COLO668 (cell line): ENCODE measurements at regions not wholly inside any gene's neighbourhood (a gene's known extent, or its start where the extent isn't known, plus 50 kb on each side); places are given as distances from the start of the nearest gene placed in this dataset.

ENCODE experiments used
- DNase-seq: peaks from one replicate; lab custom pipeline; 2025; ENCODE audit not compliant: unreplicated experiment; lab: John Stamatoyannopoulos, UW

DNA sequence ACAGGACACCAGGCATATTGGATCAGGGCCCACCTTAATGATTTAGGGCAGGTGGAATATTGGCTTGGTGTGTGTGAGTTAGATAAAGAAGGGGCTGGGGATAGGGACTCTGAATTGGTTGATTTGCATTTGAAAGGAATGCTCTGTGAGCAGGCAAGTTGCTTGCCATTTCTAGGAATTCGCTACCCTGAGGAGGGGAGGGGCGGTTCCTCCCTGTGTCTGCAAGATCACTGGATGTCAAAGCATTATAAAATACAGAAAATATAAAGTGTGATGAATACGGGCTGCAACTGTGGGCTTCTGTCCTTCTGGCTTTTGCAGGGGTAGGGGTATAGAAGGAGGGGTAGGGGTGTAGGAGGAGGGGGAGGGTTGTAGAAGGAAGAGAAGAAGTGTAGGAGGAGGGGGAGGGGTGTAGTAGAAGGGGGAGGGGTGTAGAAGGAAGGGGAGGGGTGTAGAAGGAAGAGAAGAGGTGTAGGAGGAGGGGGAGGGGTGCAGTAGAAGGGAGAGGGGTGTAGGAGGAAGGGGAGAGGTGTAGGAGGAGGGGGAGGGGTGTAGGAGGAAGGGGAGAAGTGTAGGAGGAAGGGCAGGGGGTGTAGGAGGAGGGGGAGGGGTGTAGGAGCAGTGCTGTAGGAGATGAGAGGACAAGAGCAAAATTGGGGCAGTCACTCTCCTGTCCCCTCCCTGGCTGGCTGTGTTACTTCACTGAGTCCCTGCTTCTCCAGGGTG is 238.0 kb upstream of the COPS8 start:
- DNase-seq: no peak

- DNase-seq: no peak
These were observed 237.2 kb upstream of the COPS8 start for GRCh38 chr2:236848501-236848900.

DNA sequence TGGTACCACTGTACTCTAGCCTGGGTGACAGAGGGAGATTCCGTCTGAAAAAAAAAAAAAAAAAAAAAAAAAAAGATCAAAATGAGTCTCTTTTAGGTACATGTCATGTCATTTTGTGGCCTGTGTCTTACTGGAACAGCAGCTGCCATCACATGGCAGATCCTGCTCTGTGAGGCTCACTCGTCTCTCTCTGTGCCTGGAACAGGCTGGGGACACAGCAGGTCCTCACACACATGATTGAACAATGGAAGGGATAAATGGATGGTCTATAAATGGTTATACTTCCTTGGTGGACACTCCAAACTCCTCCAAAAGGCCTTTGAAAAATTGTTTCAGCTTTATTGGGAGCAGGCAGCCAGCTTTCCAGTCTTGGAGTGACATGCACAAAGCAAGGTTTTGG is 236.2 kb upstream of the COPS8 start:
- DNase-seq: no peak

- DNase-seq: no peak
These were observed 235.7 kb upstream of the COPS8 start for GRCh38 chr2:236849940-236850339.

GRCh38 chr2:236851187-236851586 is 234.5 kb upstream of the COPS8 start:
- DNase-seq: no peak

DNA sequence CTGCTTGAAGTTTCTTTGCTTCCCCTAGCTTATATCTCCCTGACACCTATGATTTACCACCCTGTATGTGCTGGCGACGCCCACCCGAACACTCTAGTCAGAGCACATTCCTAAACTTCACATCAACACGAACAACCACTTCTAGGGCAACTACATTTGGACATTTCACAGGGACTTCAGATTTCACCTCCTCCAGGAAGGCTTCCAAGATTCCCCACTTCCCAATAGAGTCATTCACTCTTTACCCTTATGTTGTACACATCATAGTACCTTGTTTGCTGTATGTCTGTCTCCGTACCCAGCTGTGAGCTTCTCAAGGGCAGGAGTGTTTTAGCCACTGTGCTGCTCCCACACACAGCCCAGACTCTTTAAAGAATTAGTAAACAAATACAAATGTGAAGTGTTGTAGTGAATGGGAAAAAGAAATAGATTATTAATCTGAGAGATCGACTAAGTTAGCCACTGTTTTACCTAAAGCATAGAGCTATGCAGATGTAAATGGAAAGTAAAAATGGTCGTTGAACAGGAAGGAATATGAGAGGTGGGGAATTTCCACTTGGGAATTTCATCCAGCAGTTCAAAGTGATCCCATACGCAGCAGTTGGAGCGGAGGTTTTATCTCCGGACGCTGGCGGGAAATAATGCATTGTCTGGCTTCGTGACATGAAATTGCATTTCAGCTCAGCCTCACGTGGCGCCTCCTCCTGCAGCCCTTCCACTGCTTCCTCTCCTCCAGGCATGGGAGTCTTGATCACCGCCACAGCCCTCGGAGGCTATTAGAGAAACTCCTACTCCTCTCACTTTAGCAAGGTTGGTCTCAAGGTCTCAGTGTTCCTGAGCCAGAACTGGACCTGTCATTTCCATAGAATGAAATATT is 233.4 kb upstream of the COPS8 start:
- DNase-seq: no peak

DNA sequence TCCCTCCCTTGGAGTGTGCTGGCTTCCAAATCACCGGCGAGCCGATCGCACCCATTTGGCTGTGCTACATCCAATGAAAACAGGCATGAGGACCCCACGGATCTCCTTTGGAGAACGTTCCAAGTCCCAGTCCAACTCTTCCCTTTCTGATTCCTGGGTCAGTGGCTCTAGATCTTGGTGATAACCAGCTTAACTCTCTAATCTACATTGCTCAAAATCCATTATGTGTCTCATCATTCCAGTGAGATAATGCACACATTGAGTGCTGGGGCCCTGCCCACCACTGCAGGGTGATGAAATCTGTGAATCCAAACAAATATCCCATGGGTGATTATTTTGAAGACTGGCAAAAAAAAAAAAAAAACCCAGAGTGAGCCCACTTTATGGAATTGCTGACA is 232.7 kb upstream of the COPS8 start:
- DNase-seq: no peak

GRCh38 chr2:236853585-236854051 is 232.1 kb upstream of the COPS8 start:
- no peak for DNase-seq

- DNase-seq: no peak
These were observed 230.4 kb upstream of the COPS8 start for GRCh38 chr2:236855176-236855865.

GRCh38 chr2:236855866-236856847 is 229.5 kb upstream of the COPS8 start:
- no peak for DNase-seq

- no peak for DNase-seq
These were observed 228.8 kb upstream of the COPS8 start for GRCh38 chr2:236856848-236857235.

GRCh38 chr2:236857246-236857645 is 228.4 kb upstream of the COPS8 start:
- no peak for DNase-seq

DNA sequence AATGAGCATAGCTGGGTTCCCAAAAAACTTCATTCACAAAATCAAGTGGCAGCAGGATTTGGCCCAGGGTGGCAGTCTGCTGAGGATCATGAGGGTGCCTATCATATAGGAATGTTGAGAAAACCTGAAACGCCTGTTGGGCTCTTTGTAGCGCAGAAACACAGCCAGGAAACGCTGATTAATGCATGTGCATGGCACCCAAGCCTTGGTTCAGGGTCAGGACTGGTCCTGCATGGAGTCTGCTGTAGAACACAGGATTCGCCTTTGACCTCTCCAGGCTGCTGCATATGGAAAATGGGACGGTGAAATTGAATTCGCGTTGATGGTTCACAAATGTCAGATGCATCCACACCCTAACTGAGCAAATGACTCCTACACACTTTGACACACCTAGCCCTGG is 227.9 kb upstream of the COPS8 start:
- no peak for DNase-seq

- no peak for DNase-seq
These were observed 227.0 kb upstream of the COPS8 start for GRCh38 chr2:236858661-236859060.

GRCh38 chr2:236859908-236860307 is 225.8 kb upstream of the COPS8 start:
- no peak for DNase-seq

- no peak for DNase-seq
These were observed 224.4 kb upstream of the COPS8 start for GRCh38 chr2:236861196-236861875.

DNA sequence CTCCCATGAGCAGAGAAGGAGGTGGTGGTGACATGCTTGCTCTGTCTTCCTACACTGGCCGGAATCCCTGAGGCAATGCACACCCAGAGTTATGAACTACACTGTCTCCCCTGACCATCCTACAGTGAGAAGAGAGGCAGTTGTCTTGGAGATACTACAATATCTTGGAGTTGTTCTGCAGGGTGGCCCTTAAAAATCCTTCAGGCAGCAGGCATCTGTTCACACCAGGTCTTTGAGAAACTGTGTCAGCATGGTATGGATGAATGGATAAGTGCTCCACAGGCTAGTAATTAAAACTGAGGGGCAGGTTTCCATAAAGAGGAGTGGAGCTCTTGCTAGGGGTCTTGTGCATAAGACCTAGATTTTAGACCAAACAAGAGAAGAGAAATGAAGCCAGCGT is 223.7 kb upstream of the COPS8 start:
- DNase-seq: no peak

DNA sequence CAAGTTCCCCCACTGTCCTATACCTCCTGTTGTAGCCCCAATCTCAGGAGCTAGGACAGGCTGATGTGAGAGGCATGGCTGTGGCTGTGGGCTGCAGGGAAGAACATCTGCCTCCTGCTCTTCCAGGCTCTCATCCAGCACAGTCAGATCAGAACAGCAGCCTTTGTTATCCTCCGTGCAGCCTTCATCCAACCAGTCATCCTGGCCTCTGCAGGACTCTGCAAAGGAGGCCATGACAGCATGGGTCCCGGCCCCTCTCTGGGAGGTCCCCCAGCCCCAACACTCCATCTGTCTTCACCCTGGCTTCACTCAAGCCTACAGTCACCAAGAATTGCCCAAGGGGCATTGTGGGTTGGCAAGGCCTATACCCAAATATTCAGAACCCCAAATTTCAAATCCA is 223.2 kb upstream of the COPS8 start:
- DNase-seq: no peak

- DNase-seq: no peak
These were observed 222.5 kb upstream of the COPS8 start for GRCh38 chr2:236862961-236863728.
